Fibroblast of lung (primary cell): ENCODE measurements at regions not wholly inside any gene's neighbourhood (a gene's known extent, or its start where the extent isn't known, plus 50 kb on each side); places are given as distances from the start of the nearest gene placed in this dataset.

Source experiments
- DNase-seq, 2 donors: peaks; one replicate each; pipeline versions ENCODE4 v3.0.0 to v3.0.0-alpha.2; 2010; ENCODE audit warnings: low read depth in 2 of 2
- H2AFZ ChIP-seq: 2 replicates; pipeline ENCODE4 v1.5.1; 2012; ENCODE audit warnings: low read length, control low read depth, inconsistent platforms
- H3K27ac ChIP-seq: 2 replicates; pipeline ENCODE4 v1.5.1; 2011; ENCODE audit warnings: low read length, control low read depth; ENCODE audit not compliant: insufficient read depth
- H3K27me3 ChIP-seq: 2 replicates; pipeline ENCODE4 v1.5.1; 2011; ENCODE audit warnings: mild to moderate bottlenecking, low read length; ENCODE audit not compliant: control insufficient read depth, insufficient read depth
- H3K36me3 ChIP-seq: 2 replicates; pipeline ENCODE4 v1.5.1; 2011; ENCODE audit warnings: low read length; ENCODE audit not compliant: control insufficient read depth, insufficient read depth
- H3K4me1 ChIP-seq: 2 replicates; pipeline ENCODE4 v1.5.1; 2011; ENCODE audit warnings: low read length; ENCODE audit not compliant: control insufficient read depth, insufficient read depth; ENCODE audit errors: extremely low read depth
- H3K4me2 ChIP-seq: 2 replicates; pipeline ENCODE4 v1.5.1; 2011; ENCODE audit warnings: low read length, control low read depth; ENCODE audit not compliant: insufficient read depth; ENCODE audit errors: extremely low read depth
- H3K4me3 ChIP-seq, 4 experiments: fragments of 200-600 bp in 1 of 4; sonication (generic) in 1 of 4; replicated peaks in 1 of 4; 2 replicates each; pipeline ENCODE4 v1.5.1; 2011 to 2016; ENCODE audit warnings: low read length in 4 of 4, low read depth in 3 of 4, mild to moderate bottlenecking in 3 of 4, control low read depth in 2 of 4, inconsistent platforms in 1 of 4, mixed read lengths in 1 of 4; ENCODE audit not compliant: insufficient read depth in 1 of 4; ENCODE audit errors: control extremely low read depth in 1 of 4
- H3K79me2 ChIP-seq: 2 replicates; pipeline ENCODE4 v1.5.1; 2012; ENCODE audit warnings: mild to moderate bottlenecking, low read length, inconsistent platforms; ENCODE audit not compliant: control insufficient read depth, insufficient read depth
- H3K9ac ChIP-seq: 2 replicates; pipeline ENCODE4 v1.5.1; 2011; ENCODE audit warnings: mild to moderate bottlenecking, low read length, control low read depth; ENCODE audit not compliant: insufficient read depth
- H3K9me3 ChIP-seq: 2 replicates; pipeline ENCODE4 v1.5.1; 2012; ENCODE audit warnings: low read depth, low read length; ENCODE audit not compliant: control insufficient read depth, insufficient read depth
- H4K20me1 ChIP-seq: 2 replicates; pipeline ENCODE4 v1.5.1; 2011; ENCODE audit warnings: low read length; ENCODE audit not compliant: control insufficient read depth, insufficient read depth; ENCODE audit errors: extremely low read depth
- CTCF ChIP-seq, 2 donors: IDR thresholded peaks in 1 of 2; conservative IDR thresholded peaks in 1 of 2; 1 replicate in 1 of 2; 2 replicates in 1 of 2; pipeline ENCODE4 v1.5.1; 2011 to 2012; ENCODE audit warnings: low read length in 2 of 2, control low read depth in 1 of 2, inconsistent platforms in 1 of 2, low read depth in 1 of 2, mild to moderate bottlenecking in 1 of 2
- EZH2 ChIP-seq: IDR thresholded peaks from 2 replicates; pipeline ENCODE4 v1.5.1; 2012; ENCODE audit warnings: low read length, control low read depth, mild to moderate bottlenecking; ENCODE audit errors: missing control alignments

GRCh38 chr19:27748551-27749152, 1464.3 kb downstream of the UQCRFS1 start:
- peak in 1 of 2 donors; percentile 7 for DNase-seq
- no peaks in the 10 kb centered on the region for H3K36me3 ChIP-seq

GRCh38 chr19:27746691-27747380, 1466.1 kb downstream of the UQCRFS1 start:
- TF ChIP-seq EZH2 = no peak
- no peak for TF ChIP-seq CTCF (conservative IDR thresholded peaks at IDR 0.05 in 1 of 2, IDR thresholded peaks at IDR 0.05 in 1 of 2; ENCODE audit: low read depth in 1 of 2, low read length in 2 of 2)
- no peaks in the 10 kb centered on the region for H3K4me1 ChIP-seq
- no peaks in the 10 kb centered on the region for H3K79me2 ChIP-seq
- H3K36me3 ChIP-seq = no peaks in the 10 kb centered on the region
- no peak overlapping the region for H2AFZ ChIP-seq
- no peaks in the 10 kb centered on the region for H3K9me3 ChIP-seq
- peak overlapping the region; percentile 59 for H3K4me2 ChIP-seq
- H3K9ac ChIP-seq = no peak overlapping the region
- peak overlapping the region in 1 of 4 experiments; percentile 17 for H3K4me3 ChIP-seq
- no peaks in the 10 kb centered on the region for H4K20me1 ChIP-seq
- no peaks in the 10 kb centered on the region for H3K27me3 ChIP-seq
- DNase-seq = peak; percentile 1 to 38
- no peak overlapping the region for H3K27ac ChIP-seq

More at GRCh38 chr19:27748551-27749152, 1464.3 kb downstream of the UQCRFS1 start:
- Histone ChIP-seq H2AFZ (no peak overlapping the region), H3K4me2 (no peak overlapping the region), H3K27ac (no peak overlapping the region), H4K20me1 (no peaks in the 10 kb centered on the region), H3K27me3 (no peaks in the 10 kb centered on the region), H3K4me1 (no peaks in the 10 kb centered on the region), H3K4me3 (no peak overlapping the region), H3K9ac (no peak overlapping the region), H3K9me3 (no peaks in the 10 kb centered on the region), H3K79me2 (no peaks in the 10 kb centered on the region)
- TF ChIP-seq CTCF (conservative IDR thresholded peaks at IDR 0.05 in 1 of 2, IDR thresholded peaks at IDR 0.05 in 1 of 2; ENCODE audit: low read depth in 1 of 2, low read length in 2 of 2) (no peak), EZH2 (no peak)

GRCh38 chr19:27745978-27746542, 1466.9 kb downstream of the UQCRFS1 start:
- Histone ChIP-seq H3K27ac (no peak overlapping the region), H4K20me1 (no peaks in the 10 kb centered on the region), H3K9ac (no peak overlapping the region), H2AFZ (no peak overlapping the region), H3K36me3 (no peaks in the 10 kb centered on the region), H3K4me1 (no peaks in the 10 kb centered on the region), H3K9me3 (no peaks in the 10 kb centered on the region), H3K79me2 (no peaks in the 10 kb centered on the region), H3K27me3 (no peaks in the 10 kb centered on the region), H3K4me2 (no peak overlapping the region), H3K4me3 (no peak overlapping the region)
- no peak for DNase-seq
- TF ChIP-seq CTCF (conservative IDR thresholded peaks at IDR 0.05 in 1 of 2, IDR thresholded peaks at IDR 0.05 in 1 of 2; ENCODE audit: low read depth in 1 of 2, low read length in 2 of 2) (no peak), EZH2 (no peak)
